ENCODE measurements at regions not wholly inside any gene's neighbourhood (a gene's known extent, or its start where the extent isn't known, plus 50 kb on each side); places are given as distances from the start of the nearest gene placed in this dataset.

DNA sequence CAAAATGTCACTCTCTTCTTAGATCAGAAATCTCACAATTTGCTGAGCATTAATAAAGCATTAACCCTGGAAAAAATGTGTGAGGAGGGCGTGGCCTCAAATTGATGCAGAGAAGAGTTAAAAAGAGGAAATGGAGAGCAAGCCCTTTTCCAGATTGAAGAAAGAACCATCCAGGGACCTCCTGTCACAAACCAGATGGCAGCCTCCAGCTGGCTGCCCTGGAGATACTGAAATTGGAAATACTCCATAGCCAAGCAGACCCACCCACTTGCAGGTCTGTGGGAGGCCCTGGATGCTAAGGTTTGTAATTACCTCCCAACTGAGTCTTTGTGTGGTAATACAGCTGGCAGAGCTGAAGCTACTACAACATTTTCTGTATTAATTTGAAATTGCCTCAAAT lies 214.9 kb downstream of the IL20RB start:
- H3K79me2 ChIP-seq (ENCODE audit: insufficient read depth), result no peaks in the 10 kb centered on the region
- H2AFZ ChIP-seq (ENCODE audit: low read depth), result no peak overlapping the region
- no peaks in the 10 kb centered on the region for H3F3A ChIP-seq (replicated peaks; ENCODE audit: insufficient read depth)
- ChIA-PET CTCF (interaction anchor here (0.6 kb wide), 1 partner anchor 13 kb away, joined by 3 read pairs; no protein-coding TSS in a partner anchor), POLR2A (no interaction called here)
- DNase-seq, result no peak
- H3K27me3 ChIP-seq (ENCODE audit: insufficient read depth), result no peaks in the 10 kb centered on the region
- H3K4me3 ChIP-seq (ENCODE audit: low read depth in 2 of 2, low read length in 1 of 2), result no peak overlapping the region
- H3K4me2 ChIP-seq, result no peak overlapping the region
- WGBS (ENCODE audit: low lambda C conversion rate), result 9% methylated on average over 1 of the region's 1 CpG
- no peak overlapping the region for H3K9ac ChIP-seq
- no peaks in the 10 kb centered on the region for H4K20me1 ChIP-seq (ENCODE audit: insufficient read depth)
- no peaks in the 10 kb centered on the region for H3K4me1 ChIP-seq (ENCODE audit: control insufficient read depth in 1 of 2, insufficient read depth in 2 of 2, low read depth in 1 of 2, low read length in 1 of 2)
- H3K27ac ChIP-seq (ENCODE audit: low read depth in 2 of 2, low read length in 1 of 2), result no peak overlapping the region
- TF ChIP-seq TCF12 (IDR thresholded peaks at IDR 0.05) (no peak), EP300 (IDR thresholded peaks at IDR 0.05; ENCODE audit: borderline replicate concordance in 1 of 2, low read depth in 1 of 2, low read length in 1 of 2) (no peak), USF2 (IDR thresholded peaks at IDR 0.05; ENCODE audit: borderline replicate concordance, low read depth, low read length) (no peak), GABPA (IDR thresholded peaks at IDR 0.05; ENCODE audit: low read depth) (no peak), POLR2AphosphoS5 (IDR thresholded peaks at IDR 0.05; ENCODE audit: low read depth, low read length) (no peak), RAD21 (IDR thresholded peaks at IDR 0.05; ENCODE audit: low read length) (no peak), NRF1 (IDR thresholded peaks at IDR 0.05; ENCODE audit: low read depth, low read length) (no peak), NFIC (IDR thresholded peaks at IDR 0.05; ENCODE audit: borderline replicate concordance) (no peak), EZH2phosphoT487 (IDR thresholded peaks at IDR 0.05; ENCODE audit: borderline replicate concordance, low read depth) (no peak), FOXM1 (IDR thresholded peaks at IDR 0.05; ENCODE audit: low read depth) (no peak), REST (IDR thresholded peaks at IDR 0.05; ENCODE audit: low read depth, low read length) (no peak)
- TF ChIP-seq, protein P1, sequence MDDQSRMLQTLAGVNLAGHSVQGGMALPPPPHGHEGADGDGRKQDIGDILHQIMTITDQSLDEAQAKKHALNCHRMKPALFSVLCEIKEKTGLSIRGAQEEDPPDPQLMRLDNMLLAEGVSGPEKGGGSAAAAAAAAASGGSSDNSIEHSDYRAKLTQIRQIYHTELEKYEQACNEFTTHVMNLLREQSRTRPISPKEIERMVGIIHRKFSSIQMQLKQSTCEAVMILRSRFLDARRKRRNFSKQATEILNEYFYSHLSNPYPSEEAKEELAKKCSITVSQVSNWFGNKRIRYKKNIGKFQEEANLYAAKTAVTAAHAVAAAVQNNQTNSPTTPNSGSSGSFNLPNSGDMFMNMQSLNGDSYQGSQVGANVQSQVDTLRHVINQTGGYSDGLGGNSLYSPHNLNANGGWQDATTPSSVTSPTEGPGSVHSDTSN (IDR thresholded peaks at IDR 0.05), result no peak
- TF ChIP-seq, protein P2, sequence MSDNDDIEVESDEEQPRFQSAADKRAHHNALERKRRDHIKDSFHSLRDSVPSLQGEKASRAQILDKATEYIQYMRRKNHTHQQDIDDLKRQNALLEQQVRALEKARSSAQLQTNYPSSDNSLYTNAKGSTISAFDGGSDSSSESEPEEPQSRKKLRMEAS (IDR thresholded peaks at IDR 0.05; ENCODE audit: low read depth), result no peak
- TF ChIP-seq, protein P3, sequence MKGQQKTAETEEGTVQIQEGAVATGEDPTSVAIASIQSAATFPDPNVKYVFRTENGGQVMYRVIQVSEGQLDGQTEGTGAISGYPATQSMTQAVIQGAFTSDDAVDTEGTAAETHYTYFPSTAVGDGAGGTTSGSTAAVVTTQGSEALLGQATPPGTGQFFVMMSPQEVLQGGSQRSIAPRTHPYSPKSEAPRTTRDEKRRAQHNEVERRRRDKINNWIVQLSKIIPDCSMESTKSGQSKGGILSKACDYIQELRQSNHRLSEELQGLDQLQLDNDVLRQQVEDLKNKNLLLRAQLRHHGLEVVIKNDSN (IDR thresholded peaks at IDR 0.05; ENCODE audit: borderline replicate concordance, low read depth), result no peak
- TF ChIP-seq, protein P4, sequence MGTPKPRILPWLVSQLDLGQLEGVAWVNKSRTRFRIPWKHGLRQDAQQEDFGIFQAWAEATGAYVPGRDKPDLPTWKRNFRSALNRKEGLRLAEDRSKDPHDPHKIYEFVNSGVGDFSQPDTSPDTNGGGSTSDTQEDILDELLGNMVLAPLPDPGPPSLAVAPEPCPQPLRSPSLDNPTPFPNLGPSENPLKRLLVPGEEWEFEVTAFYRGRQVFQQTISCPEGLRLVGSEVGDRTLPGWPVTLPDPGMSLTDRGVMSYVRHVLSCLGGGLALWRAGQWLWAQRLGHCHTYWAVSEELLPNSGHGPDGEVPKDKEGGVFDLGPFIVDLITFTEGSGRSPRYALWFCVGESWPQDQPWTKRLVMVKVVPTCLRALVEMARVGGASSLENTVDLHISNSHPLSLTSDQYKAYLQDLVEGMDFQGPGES (IDR thresholded peaks at IDR 0.05; ENCODE audit: low read depth, low read length), result no peak
- no peaks in the 10 kb centered on the region for H3K9me3 ChIP-seq
- H3K36me3 ChIP-seq (replicated peaks in 1 of 2; ENCODE audit: control insufficient read depth in 1 of 2, insufficient read depth in 2 of 2, low read length in 1 of 2), result no peaks in the 10 kb centered on the region
- H3K9me2 ChIP-seq, result no peaks in the 10 kb centered on the region

Measured in SK-N-SH (cell line).